SW 1271 (cell line): ENCODE measurements at regions not wholly inside any gene's neighbourhood (a gene's known extent, or its start where the extent isn't known, plus 50 kb on each side); places are given as distances from the start of the nearest gene placed in this dataset.
A peak's percentile ranks its signal among the peaks of the same experiment; 100 is the strongest.
"Not testable (repeated sequence)": the region's sequence is repeated elsewhere in the genome, so short reads cannot be mapped to it uniquely, and the experiment has no call there.

Experiments
- DNase-seq, 2 experiments: peaks; one replicate each; lab custom pipeline; 2025; lab: John Stamatoyannopoulos, UW

DNA sequence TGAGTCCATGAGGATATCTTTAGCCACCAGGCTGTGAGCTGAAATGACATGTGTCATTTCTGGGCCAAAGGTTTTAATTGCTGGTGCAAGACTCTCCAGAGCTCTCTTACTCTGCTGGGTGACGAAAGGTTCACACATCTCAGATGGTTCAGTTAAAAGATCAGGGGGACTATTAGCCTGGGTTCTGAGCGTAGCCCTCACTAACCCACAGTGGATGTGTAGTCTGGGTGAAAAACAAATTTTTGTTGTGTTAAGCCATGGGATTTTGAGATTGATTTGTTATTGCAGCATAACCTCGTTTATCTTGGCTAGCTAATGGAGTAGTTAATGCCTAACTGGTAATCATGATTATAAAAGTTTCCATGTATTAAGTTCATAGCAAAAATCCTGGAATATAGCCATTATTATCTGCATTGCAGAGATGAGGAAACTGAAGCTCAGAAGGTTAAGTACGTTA is 251.5 kb downstream of the RMST start:
- DNase-seq, result no peak

DNA sequence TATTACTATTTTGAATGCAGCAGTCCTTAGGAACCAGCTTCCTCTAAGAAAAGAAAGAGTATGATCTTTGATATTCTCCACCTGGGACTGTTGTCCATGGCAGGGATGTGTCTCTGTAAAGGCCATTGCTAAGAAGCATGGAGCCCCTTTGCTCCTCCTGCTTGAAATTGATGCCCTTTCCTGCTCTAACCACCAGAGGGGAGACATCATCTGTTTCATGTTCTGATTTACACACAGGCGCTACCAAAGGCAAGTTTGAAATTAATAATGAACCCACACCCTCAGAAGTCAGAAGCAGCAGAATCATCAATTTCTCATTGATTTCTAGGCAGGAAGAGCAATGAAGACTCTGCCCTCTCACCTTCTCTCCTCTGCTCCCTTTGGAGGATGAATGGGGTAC is 253.8 kb downstream of the RMST start:
- peak in 1 of 2 experiments; percentile 1 for DNase-seq

GRCh38 chr12:97723801-97724200 is 261.2 kb downstream of the RMST start:
- DNase-seq, result not testable (repeated sequence)

DNA sequence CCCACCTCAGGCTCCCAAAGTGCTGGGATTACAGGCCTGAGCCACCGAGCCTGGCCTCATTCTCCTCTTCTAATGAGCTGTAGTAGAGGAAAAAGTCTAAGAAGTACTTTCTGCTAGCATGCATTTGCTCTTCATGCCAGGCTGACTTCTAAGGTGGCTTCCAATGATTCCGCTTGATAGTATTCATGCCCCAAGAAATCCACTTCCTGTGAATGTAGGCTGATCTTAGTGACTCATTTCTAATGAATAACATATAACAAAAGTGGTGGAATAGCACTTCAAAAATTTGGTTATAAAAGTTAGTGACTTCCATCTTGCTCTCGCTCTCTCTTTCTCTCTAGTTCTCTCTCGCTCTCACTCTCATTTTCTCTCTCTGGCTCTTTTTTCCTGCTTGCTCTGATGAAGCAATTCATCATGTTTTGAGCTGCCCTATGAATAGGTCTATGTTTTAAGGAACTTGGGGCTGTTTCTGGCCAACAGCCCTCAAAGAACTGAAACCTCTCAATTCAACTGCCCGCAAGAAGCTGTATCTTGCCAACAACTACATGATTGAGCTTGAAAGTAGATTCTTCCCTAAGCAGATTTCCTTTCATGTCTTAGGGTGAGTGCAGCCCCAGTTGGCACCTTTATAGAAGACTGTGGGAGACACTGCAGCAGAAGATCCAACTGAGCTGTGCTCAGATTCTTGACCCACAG is 282.9 kb downstream of the RMST start:
- no peak for DNase-seq

DNA sequence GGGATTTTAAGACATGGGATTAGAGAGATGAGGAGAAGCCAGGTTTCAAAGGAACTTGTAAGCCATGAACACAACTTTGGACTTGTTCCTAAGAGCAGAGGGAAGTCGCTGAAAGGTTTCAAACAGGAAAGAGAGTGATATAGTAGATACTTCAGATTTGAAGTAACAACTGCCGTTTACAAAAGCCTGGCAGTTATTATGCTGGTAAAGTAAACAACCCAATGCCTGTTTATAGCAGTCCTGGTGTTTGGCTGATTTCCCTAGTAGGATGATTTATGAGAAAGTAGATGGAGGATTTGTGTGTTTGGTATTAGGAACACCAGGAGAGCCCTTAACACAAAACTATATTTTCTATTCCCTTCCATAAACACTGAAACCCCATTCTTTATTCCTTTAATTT is 285.7 kb downstream of the RMST start:
- DNase-seq, result no peak

- DNase-seq, result no peak
Measured at GRCh38 chr12:97751704-97752103, 289.1 kb downstream of the RMST start.

DNA sequence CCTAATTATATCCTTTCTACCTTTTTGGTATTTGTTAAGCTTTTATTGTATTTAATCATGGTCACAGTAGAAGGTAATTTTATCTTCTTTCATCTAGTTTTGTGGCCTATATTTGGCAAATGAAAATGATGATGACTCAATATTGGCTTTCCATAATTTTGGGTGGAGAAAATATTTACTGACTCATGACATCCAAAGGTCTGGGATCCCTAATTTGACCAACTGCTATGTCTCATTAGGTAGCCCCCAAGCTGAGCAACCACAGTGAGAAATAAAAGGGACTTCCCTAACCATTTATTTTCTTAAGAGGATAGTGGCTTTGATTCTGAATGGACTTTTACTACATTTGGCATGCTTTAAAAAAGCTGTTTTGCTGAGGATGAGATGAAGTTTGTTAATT is 289.5 kb downstream of the RMST start:
- no peak for DNase-seq

DNA sequence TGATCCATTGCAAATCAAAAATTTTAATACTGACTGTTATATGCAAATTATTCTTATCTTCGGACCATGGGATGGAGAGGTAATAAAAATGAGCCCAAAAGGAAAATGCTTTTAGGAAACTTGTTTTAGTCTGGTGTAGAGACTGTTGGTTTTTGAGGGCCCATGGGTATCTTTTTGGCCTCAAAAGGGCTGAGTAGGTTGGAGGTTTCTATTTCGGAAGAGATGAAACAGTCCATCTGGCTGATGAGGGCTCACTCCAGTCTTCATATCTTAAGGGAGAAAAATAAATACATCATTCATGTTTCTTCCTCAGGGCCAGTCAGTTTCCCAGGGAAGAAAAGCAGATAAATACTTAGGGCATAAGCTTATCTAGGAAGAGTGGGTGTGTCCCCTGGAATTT is 290.7 kb downstream of the RMST start:
- DNase-seq, result no peak

DNA sequence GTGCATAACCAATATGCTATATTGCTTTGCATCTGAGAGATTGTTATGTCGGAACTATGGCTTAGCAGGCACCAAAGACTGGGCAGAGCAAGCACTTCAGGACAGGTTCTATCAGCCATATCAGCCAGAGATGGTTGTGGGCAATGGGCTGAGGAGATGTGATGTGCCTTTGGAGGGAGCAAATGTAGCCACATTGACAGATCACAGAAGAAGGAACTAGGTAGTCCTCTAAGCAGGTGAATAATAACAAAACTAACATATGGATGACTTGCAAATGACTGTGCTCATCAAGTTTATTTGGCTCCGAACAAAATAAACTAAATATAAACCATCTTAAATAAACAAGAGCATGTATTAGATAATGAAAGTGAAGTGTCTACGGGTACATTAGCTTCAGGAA is 291.7 kb downstream of the RMST start:
- no peak for DNase-seq

GRCh38 chr12:97756066-97756666 is 293.6 kb downstream of the RMST start:
- no peak for DNase-seq

- DNase-seq, result no peak
Measured at GRCh38 chr12:97756741-97757140, 294.1 kb downstream of the RMST start.

GRCh38 chr12:97757481-97758193 is 295.0 kb downstream of the RMST start:
- DNase-seq, result no peak

GRCh38 chr12:97758194-97758501 is 295.5 kb downstream of the RMST start:
- no peak for DNase-seq

DNA sequence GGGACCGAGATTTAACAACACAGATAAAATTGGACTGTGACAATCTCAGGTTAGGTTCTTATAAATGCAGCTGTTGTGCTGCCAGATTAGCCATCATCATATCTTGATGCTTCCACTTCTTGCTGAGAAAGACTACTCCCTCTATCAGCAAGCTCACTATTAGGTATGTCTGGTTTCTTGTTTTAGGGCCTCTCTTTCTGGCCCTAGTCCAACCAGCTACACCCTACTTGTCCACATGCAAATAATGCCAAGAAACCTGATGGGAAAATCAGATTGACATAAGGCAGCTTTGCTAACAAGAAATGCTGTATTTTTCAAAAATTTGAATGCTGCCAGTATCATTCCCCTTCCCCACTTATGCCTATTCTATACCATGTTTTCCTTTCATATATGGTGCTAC is 296.0 kb downstream of the RMST start:
- no peak for DNase-seq

DNA sequence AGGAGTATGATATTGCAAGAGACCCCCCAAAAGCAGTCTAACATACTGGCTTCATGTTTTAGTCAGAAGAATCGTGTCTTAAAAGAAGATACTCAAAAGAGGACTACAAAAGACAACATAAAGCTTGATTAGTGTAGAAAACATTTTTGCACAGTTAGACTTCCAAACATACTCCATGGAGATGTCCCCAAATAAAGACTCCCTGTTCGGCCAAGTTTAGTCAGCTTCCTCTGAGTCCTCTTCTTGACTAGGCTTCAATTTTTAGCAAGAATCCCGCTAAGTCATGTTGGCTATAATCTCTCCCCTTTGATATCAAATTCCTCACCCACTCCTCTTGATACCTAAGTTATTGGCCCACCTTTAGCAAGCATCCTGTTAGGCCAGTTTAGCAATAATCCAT is 298.0 kb downstream of the RMST start:
- no peak for DNase-seq

- DNase-seq, result no peak
Measured at GRCh38 chr12:97763113-97763512, 300.5 kb downstream of the RMST start.

GRCh38 chr12:97764700-97765099 is 302.1 kb downstream of the RMST start:
- DNase-seq, result no peak

- DNase-seq, result no peak
Measured at GRCh38 chr12:97767347-97767746, 304.7 kb downstream of the RMST start.

GRCh38 chr12:97778111-97778510 is 315.5 kb downstream of the RMST start:
- DNase-seq, result no peak

DNA sequence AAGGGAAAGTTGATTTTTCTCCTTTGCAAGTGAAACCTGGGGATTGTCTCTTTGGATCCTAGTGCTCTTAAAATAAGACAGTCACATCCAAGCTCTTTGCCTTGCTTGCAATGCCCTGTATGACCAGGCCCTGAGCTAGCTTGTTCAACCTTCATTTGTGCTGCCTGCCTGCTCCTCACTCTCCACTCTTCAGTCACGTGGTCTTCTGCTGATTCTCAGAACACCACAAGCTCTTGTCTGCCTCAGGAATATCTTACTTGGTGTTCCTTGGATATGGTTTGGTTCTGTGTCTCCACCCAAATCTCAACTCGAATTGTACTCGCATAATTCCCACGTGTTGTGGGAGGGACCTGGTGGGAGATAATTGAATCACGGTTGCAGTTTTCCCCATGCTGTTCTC is 318.7 kb downstream of the RMST start:
- DNase-seq, result no peak

GRCh38 chr12:97784904-97785303 is 322.3 kb downstream of the RMST start:
- no peak for DNase-seq

GRCh38 chr12:97790281-97790680 is 327.7 kb downstream of the RMST start:
- DNase-seq, result no peak

GRCh38 chr12:97797473-97797872 is 334.9 kb downstream of the RMST start:
- DNase-seq, result no peak

DNA sequence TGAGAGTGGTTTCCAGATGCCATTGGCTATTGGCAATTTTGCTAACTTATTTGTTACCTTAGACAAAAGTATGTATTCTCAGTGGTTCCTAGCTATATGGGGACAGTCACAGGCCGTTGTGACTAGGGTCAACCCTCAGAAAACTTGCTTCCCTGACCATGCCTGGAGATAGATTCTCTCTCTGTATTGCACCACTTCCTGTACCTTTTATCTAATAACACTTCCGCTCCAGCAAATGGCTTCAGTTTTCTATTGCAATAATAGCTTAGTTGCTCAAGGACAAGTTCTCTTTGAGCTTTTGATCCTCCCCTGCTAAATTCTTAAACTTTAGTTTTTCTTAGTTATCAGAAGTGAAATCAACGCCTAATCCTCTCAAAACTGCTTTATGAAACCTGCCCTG is 338.0 kb downstream of the RMST start:
- DNase-seq, result no peak
